Ureter (tissue), 1 donor: ENCODE measurements at regions not wholly inside any gene's neighbourhood (a gene's known extent, or its start where the extent isn't known, plus 50 kb on each side); places are given as distances from the start of the nearest gene placed in this dataset.
"Not testable (repeated sequence)": the region's sequence is repeated elsewhere in the genome, so short reads cannot be mapped to it uniquely, and the experiment has no call there.

Experiments used
- DNase-seq: peaks from one replicate; pipeline ENCODE4 v3.0.0-alpha.2; 2020; ENCODE audit warnings: low spot score
- donor health status: DM: yes; HTN: yes; CAD: no.

DNA sequence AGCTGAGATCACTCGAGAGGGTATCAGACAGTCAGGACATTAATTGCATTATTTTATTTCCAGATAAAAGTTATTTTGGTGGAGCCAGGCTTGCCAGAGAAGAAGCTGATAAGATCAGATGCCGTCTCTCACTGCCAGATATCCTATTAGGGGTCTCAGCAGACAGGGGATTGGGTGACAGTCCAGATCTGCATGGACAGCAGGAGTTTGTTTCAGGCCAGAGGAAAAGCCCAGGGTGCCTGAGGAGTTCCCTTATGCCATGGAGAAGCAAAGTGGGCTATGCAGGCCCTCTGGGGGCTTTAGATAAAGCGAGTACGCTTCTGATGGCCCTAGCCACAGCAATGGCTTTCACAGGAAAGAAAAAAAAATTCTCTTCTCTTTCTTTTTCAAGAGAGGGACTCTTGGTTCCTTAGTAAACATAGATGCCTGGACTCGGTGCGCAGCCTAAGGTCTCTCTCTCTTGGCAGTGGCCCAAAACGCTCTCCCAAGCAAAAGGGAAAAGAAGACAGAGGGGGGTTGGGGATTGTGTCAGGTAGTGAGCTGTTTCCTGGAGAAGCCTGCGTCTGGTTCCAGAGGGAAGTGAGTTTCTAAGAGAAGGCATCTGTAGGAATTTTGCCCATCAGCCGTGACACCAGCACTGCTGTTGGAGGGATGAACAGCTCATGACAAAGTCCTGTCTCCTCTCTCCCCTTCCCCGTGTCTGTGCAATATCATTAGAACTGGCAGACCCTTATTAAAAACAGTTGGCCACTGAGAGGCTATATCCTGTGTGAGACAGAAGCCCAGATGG lies 166.3 kb upstream of the FOXF1 start:
- DNase-seq: no peak

DNA sequence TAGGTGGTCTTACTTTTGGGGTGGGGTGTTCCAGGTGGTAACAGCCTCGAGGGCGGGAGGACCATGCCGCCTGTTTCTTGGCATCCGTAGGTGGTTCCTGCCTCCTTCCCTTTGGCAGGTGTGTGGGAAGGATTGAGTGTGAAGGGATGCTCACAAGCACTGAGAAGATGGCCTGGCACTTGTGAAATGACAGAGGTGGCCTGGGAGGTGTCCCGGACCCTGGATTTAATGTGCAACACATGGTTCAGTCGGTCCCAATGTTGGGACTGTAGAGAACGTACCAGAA lies 165.8 kb upstream of the FOXF1 start:
- no peak for DNase-seq

DNA sequence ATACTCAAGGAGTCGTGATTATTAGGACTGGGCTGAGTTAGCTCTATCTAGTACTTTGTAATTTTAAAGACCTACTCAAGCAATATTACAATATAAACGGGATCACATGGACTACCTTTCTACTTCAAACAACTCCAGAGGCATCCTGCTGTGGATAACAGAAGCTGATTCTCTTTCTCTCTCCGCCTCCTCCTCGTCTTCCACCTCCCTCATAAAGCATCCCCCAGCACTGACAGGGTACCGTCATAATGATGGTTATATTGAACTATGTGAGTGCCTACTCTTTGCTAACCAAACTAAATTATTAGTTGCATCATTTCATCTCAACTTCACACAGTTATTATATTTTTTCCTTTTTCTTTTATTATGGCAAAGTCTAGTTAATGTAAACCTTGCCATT lies 165.4 kb upstream of the FOXF1 start:
- no peak for DNase-seq

DNA sequence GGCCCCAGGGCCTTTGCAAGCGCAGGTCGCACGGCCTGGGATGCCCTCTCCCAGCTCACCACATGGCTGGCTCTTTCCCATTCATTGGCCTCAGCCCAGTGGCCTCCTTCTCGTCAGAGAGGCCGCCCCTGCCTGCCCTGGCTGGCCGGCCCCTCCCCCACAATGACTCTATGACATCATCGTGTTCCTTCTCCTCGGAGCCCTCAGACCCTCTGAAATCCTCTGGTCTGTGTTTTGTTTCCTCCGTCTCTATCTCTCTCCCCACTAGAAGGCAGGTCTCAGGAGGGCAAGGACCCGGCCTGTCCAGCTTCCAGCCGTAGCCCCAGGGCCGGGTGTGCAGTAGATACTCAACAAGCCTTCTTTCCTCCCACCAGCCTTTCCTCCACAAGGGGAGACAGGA lies 164.8 kb upstream of the FOXF1 start:
- DNase-seq: no peak

DNA sequence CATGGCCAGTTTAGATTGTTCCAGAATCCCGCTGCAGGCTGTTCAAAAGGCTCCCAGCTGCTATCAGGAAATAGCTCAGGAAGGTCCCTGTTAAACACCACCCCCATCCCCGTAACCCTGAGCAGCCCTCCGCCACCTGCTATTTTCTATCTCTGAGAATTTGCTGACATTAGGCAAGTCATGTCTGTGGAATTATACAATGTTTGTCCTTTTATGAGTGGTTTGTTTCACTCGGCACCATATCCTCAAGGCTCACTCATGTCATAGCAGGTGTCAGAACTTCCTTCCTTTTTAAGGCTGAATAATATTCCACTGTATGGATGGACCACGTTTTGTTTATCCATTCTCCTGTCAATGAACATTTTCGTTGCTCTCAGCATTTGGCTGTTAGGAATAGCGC lies 164.3 kb upstream of the FOXF1 start:
- no peak for DNase-seq

DNA sequence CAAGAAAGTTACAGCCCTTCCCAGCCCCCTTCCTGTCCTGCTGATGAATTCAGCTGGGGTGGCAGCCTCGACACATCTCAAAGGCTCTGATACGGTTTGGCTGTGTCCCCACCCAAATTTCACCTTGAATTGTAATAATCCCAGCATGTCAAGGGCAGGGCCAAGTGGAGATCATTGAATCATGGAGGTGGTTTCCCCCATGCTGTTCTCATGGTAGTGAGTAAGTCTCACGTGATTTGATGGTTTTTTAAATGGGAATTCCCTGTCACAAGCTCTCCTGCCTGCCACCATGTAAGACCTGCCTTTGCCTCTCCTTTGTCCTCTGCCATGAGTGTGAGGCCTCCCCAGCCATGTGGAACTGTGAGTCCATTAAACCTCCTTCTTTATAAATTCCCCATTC lies 163.2 kb upstream of the FOXF1 start:
- no peak for DNase-seq

DNA sequence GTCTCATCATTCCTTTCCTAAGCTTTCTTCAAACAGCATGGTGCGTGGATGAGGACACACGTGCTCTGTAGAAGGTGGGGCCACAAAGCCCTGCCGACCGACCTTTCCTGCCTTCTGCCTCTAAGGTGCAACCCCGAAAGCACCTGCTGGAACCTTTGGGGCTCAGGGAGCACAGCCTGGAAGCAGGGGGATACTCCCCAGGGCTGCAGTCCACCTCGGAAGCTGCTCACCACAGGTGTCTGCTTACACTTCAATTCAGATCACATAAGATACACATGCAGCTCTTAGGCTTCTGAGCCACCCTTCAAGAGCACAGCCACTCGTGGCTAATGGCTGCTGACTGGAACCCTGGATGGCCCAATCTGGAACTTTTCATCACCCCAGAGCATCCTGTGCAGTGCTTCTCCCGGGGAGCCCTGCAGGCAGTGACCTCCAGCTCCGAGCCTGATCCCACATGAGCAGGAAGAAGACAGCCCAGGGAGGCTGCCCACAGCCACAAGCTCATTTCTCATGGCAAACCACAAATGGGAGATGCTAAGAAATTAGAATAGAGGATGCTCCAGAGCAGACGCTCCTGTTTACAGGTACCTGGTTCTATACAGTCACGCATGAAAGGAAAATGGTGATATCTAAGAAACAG lies 162.3 kb upstream of the FOXF1 start:
- DNase-seq: no peak

DNA sequence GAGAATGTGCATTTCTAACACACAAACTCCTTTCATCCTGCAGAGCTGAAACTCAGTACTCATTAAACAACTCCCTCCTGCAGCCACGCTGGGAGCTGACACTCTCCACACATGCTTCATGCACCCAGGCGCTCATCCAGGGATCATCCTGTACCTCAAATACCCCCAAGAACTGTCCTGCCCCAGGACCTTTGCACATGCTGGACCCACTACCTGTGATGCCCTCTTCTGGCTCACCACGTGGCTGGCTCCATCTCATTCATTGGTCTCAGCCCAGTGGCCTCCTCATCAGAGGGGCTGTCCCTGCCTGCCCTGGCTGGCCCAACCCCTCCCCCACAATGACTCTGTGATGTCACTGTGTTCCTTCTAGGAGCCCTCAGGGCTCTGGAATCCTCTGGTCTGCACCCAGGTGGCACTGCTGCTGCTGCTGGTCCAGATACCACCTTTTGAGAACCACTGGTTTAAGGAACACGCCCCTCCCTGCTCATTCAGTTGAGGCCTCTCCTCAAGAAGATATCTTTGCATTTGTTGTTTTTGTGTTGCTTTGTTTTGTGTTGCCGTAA lies 160.9 kb upstream of the FOXF1 start:
- DNase-seq: no peak

DNA sequence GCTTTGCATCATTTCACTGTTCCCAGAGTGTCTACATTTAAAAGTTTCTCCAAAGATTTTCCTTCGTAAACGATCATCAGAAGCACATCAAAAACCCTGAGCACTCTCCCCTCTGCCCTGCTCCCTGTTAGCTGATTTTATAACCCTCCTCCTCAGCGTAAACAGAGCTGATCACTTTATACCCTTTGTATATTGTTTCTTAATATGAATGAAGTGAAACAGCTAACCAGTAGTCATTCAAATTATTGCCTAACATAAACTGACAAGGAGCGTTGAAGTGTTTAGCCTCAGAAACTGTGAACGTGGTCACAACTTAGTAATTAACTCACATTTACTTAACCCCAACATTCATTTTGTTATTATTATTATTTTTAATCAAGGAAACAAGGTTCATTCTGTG lies 160.0 kb upstream of the FOXF1 start:
- DNase-seq: no peak

DNA sequence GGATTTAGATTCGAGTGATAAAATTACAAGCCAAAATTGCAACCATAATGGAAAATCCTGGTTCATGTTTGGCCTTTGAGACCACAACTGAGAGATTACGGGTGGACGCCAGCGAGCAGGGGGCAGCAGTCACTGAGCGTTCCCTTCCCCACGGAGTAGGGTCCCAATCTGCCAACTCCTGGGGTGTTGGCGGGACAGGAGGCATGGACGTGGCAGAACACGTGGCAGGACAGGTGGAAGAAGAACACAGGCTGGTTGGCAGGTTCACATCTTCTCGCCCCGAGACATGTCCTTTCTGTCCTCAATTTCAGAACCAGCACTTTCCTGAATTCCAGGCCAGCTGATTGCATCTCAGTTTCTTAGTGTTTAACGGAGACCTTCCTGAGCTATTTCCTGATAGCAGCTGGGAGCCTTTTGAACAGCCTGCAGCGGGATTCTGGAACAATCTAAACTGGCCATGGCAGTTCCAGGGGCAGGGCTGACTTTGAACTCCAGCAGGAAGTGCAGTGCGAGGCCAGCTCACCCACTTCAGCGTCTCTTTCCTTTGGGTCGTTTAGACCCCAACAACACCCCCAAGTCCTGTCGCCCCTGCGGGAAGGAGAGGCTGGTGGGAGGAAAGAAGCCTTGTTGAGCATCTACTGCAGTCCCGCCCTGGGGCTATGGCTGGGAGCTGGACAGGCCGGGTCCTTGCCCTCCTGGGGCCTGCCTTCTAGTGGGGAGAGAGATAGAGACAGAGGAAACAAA lies 159.1 kb upstream of the FOXF1 start:
- DNase-seq: no peak

DNA sequence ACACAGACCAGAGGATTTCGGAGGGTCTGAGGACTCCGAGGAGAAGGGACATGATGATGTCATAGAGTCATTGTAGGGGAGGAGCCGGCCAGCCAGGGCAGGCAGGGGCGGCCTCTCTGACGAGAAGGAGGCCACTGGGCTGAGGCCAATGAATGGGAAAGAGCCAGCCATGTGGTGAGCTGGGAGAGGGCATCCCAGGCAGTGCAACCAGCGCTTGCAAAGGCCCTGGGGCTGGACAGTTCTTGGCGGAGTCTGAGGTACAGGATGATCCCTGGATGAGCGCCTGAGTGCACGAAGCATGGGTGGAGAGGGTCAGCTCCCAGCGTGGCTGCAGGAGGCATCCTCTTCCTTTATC lies 158.6 kb upstream of the FOXF1 start:
- DNase-seq: not testable (repeated sequence)

DNA sequence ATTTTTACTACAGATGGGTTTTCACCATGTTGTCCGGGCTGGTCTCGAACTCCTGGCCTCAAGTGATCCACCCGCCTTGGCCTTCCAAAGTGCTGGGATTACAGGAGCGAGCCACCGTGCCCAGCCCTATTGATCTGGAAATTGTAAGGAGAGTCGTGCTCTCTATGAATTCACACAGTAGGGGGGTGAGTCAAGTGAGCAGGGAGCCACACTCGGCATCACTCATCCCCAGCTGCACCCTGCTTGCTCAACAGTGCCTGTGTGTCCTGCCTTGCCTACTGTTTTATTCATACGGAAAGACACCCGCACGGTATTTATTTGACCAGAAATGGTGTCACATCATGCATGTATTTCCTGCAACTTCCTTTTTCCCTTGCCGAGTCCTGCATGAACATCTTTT lies 157.2 kb upstream of the FOXF1 start:
- no peak for DNase-seq

DNA sequence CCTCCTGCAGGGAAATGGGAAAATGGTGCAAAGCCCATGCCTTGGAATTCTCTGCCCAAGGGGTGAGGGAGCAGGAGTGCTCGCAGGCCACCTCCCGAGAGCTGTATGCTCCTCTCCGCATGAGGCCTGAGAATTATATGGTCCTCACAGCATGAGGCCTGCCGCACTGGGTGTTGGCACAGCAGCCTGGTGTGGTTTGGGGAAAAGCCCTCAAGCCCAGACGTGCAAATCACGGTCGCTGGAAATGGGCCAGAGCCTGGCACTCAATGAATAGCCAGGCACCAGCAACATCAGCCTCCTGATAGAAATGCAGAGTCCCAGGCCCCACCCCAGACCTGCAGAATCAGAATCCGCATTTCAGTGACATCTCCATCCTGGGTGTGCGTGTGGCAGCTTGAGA lies 156.4 kb upstream of the FOXF1 start:
- DNase-seq: no peak

DNA sequence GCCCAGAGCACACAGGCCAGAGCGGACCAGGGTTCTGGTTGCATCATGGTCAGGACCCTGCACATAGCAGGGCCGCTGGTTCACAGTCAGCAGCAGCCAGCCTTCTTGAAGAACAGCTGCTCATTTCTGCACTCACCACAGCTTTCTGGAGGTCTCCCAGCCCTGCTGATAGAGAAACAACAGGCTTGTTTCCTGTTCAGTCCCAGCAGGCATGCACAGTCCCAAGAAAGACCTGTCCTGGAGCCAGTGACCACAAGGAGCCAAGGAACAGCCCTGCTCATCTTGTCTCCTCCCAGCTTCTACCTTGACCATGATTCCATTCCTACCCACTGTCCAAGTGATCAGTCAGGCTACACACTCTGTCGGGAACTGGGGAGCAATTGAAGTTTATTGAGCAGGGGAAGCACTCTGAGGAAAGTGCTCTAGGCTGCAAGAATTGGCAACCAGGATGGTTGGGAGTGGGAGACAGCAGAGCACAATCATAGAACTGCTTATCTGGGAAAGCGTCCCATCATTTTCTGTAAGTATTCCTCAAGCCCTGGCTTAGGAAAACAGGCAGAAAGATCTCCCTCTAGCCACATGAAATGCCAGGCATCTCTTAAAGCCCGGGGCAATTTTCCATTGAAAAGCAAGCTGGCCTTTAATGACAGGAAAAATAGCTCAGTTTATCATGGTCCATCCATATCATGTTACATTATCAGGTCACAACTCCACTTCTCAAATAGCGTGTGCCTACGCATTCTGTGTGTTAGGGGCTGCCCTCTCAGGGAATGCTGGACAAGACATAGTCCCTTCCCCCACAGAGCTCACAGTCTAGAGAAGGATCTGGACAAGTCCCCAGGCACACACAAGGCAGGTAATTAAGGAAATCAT lies 155.4 kb upstream of the FOXF1 start:
- DNase-seq: no peak

DNA sequence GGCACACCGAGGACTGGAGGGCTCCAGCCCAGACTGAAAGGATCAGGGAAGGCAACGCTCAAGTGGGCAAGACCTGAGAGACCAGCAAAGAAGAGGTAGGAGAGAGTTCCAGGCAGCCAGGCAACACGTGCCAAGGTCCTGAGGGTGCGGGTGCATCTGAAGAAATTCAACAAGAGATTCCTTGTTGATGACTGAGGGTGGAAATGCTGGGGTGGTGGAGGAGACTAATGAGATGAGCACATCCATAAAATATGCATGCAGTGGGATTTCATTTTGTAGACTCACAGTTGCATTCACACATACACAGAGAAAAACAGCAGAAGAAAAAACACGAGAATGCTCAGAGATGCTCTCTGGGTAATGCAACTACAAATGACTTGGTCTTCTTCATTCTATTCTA lies 154.8 kb upstream of the FOXF1 start:
- no peak for DNase-seq

DNA sequence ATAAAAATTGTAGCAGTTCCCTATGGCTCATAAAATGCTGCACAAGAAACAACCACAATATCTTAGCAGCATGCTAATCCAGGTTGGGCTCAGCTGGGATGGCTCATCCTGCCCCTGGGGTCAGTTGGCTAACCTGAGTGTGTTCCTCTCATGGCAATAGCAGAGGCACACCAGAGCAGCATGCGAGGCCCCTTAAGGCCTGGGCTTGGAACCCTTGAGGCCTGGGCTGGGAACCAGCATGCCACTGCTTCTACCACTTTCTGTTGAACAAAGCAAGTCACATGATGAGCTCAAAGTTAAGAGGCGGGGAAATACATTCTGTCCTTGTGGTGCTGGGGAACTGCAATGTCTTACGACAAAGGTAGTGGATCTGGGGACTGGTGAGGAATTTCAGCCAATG lies 154.4 kb upstream of the FOXF1 start:
- DNase-seq: no peak

DNA sequence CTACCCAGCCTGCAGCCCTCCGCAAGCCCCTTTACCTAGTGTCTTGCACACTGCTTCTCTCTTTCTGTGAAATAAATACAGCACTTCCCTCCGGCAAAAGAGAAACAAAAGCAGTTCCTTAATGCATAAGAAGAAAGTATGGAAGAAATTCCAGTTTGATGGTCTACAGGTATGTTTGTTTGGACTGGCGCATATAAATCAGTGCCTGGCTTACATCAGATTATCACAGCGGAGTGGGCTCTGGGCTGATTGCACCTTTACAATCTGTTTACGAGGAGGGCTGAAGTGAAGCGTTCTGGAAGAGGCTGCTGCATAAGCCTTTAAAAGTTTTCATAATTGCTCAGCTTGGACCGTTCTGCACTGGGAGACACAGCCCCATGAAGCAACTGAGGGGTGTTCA lies 153.5 kb upstream of the FOXF1 start:
- DNase-seq: no peak

DNA sequence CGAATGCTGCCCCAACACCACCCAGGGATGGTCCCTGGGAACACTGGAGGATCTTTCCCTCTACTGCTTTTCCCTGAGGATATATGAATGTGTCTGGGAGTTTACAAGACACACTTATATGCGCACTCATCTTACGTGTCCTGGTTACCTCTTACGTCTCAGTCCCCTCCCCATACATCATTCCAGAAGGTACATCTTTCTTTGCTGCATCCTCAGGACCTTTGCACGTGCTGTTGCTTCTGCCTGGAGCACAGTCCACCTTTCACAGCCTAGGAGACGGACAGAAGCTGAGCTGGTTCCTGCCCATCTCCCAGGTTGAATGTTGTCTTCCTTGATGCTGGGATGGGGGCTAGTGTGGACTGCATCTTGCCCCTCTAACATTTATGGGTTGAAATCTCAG lies 153.0 kb upstream of the FOXF1 start:
- DNase-seq: no peak

DNA sequence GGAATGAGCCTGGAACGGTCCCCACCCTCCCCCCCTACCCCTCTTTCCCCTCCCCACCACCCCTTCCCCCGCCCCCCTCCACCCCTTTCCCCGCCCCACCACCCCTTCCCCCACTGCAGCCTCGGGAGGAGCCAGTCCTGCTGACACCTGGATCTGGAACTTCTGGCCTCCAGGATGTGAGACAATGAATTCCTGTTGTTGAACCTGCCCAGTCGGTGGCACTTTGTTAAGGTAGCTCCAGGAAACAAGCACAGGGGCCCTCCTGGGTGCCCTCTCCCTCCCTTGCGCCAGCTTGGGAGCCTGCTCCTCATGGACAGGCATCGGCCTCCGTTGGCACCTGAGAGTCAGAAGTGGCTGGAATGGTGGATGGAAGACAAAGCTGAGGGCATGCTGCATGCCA lies 152.4 kb upstream of the FOXF1 start:
- DNase-seq: no peak

DNA sequence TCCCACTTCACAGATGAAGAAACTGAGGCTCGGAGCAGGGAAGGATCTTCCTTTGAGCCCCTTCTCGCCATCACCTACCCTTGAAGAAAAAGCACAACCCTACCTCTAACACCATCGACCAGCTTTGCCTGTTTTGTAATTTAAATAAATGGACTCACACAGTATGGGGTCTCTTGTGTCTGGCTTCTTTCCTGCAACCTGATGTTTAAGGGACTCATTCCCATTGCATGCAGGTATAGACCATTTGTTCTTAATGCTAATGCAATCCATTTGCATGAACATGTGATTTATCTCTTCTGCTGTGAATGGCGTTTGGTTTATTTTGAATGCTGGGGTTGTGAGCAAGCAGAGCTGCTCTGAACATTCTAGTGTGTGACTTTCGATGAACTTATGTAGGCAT lies 150.8 kb upstream of the FOXF1 start:
- DNase-seq: no peak

DNA sequence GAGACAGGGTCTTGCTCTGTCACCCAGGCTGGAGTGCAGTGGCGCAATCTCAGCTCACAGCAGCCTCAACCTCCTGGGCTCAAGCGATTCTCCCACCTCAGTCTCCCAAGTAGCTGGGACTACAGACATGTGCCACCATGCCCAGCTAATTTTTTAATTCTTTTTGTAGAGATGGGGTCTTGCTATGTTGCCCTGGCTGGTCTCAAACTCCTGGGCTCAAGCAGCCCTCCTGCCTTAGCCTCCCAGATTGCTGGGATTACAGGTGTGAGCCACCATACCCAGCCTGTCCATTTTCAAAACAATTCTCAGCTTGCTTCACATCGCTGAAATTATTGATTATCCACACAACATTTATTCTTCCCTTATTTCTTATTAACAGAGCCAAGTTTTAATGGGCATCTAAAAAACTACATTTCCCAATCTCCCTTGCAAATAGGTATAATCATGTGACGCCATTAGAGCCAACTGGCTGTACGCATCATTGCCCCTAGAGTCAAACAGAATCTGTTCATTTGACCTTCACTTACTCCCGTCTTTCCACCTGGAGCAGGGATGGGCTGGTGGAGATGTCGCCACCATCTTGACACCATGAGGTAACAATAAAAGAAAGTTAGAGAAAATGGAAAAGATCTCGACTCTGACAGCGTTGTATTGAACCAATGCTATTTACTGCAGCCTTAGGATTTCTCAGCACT lies 148.0 kb upstream of the FOXF1 start:
- DNase-seq: no peak
